HG03565 (cell line): ENCODE measurements at regions not wholly inside any gene's neighbourhood (a gene's known extent, or its start where the extent isn't known, plus 50 kb on each side); places are given as distances from the start of the nearest gene placed in this dataset.

ENCODE experiments used
- ATAC-seq: cut with Tn5 transposase; IDR thresholded peaks from one replicate; pipeline ENCODE4 v1.9.1; 2021; ENCODE audit warnings: mild to moderate bottlenecking, moderate library complexity; ENCODE audit not compliant: unreplicated experiment

GRCh38 chr4:79088946-79089691, 149.9 kb upstream of the PAQR3 start:
- no peak for ATAC-seq

GRCh38 chr4:79087071-79087470, 147.8 kb upstream of the PAQR3 start:
- no peak for ATAC-seq

GRCh38 chr4:79083406-79084010, 144.3 kb upstream of the PAQR3 start:
- no peak for ATAC-seq

GRCh38 chr4:79082997-79083396, 143.8 kb upstream of the PAQR3 start:
- ATAC-seq = no peak

- ATAC-seq = no peak
Measured at GRCh38 chr4:79081973-79082372, 142.7 kb upstream of the PAQR3 start.

GRCh38 chr4:79078339-79078738, 139.1 kb upstream of the PAQR3 start:
- ATAC-seq = no peak

- ATAC-seq = no peak
Measured at GRCh38 chr4:79074040-79074439, 134.8 kb upstream of the PAQR3 start.

- no peak for ATAC-seq
Measured at GRCh38 chr4:79073471-79073870, 134.2 kb upstream of the PAQR3 start.

GRCh38 chr4:79065262-79065661, 126.0 kb upstream of the PAQR3 start:
- ATAC-seq = no peak

- ATAC-seq = no peak
Measured at GRCh38 chr4:79064806-79065205, 125.6 kb upstream of the PAQR3 start.

GRCh38 chr4:79059631-79060399, 120.6 kb upstream of the PAQR3 start:
- ATAC-seq = no peak

- no peak for ATAC-seq
Measured at GRCh38 chr4:79057772-79058171, 118.5 kb upstream of the PAQR3 start.

- ATAC-seq = no peak
Measured at GRCh38 chr4:79053754-79054153, 114.5 kb upstream of the PAQR3 start.

- ATAC-seq = no peak
Measured at GRCh38 chr4:79050541-79050880, 111.3 kb upstream of the PAQR3 start.

- no peak for ATAC-seq
Measured at GRCh38 chr4:79049840-79050540, 110.8 kb upstream of the PAQR3 start.

GRCh38 chr4:79048878-79049277, 109.6 kb upstream of the PAQR3 start:
- ATAC-seq = no peak

- no peak for ATAC-seq
Measured at GRCh38 chr4:79047316-79047715, 108.1 kb upstream of the PAQR3 start.

- no peak for ATAC-seq
Measured at GRCh38 chr4:79046016-79046592, 106.9 kb upstream of the PAQR3 start.

GRCh38 chr4:79044141-79044659, 105.0 kb upstream of the PAQR3 start:
- ATAC-seq = no peak

GRCh38 chr4:79043138-79043537, 103.9 kb upstream of the PAQR3 start:
- no peak for ATAC-seq
